GM10248 (cell line): ENCODE measurements at regions not wholly inside any gene's neighbourhood (a gene's known extent, or its start where the extent isn't known, plus 50 kb on each side); places are given as distances from the start of the nearest gene placed in this dataset.
"Not testable (repeated sequence)": the region's sequence is repeated elsewhere in the genome, so short reads cannot be mapped to it uniquely, and the experiment has no call there.

Experiments
- CTCF ChIA-PET: fragments of 300-600 bp; sonication (Branson Sonifier 250); formaldehyde crosslinking; extraction: SDS; loops from one replicate; lab custom pipeline; 2021; ENCODE audit warnings: antibody characterized with exemption; lab: Yijun Ruan, JAX
- POLR2A ChIA-PET: fragments of 350-650 bp; sonication (Branson Sonifier 250); formaldehyde crosslinking; extraction: SDS; loops from one replicate; lab custom pipeline; 2020; ENCODE audit warnings: antibody characterized with exemption; lab: Yijun Ruan, JAX
- DNase-seq: peaks from one replicate; pipeline ENCODE4 v3.0.0; 2012; ENCODE audit errors: extremely low spot score
- CTCF ChIP-seq: IDR thresholded peaks from 2 replicates; pipeline ENCODE4 v1.5.1; 2012; ENCODE audit warnings: mild to moderate bottlenecking, low read depth; ENCODE audit errors: extremely low read depth, missing control alignments, control extremely low read depth

- CTCF ChIA-PET = no interaction called here
- TF ChIP-seq CTCF = no peak
- POLR2A ChIA-PET = no interaction called here
- DNase-seq = no peak
These were observed 113.4 kb downstream of the NRN1 start for GRCh38 chr6:5893295-5893694.

- ChIA-PET CTCF (no interaction called here), POLR2A (no interaction called here)
- TF ChIP-seq CTCF = no peak
- DNase-seq = no peak
These were observed 114.1 kb downstream of the NRN1 start for GRCh38 chr6:5892669-5893068.

GRCh38 chr6:5878792-5879191, 127.9 kb downstream of the NRN1 start:
- ChIA-PET CTCF (no interaction called here), POLR2A (no interaction called here)
- DNase-seq = no peak
- TF ChIP-seq CTCF = no peak

GRCh38 chr6:5876076-5876475, 130.6 kb downstream of the NRN1 start:
- POLR2A ChIA-PET = no interaction called here
- TF ChIP-seq CTCF = no peak
- CTCF ChIA-PET = no interaction called here
- no peak for DNase-seq

- DNase-seq, POLR2A ChIA-PET, CTCF ChIA-PET: not testable (repeated sequence)
These were observed 132.7 kb downstream of the NRN1 start for GRCh38 chr6:5873976-5874375.

- TF ChIP-seq CTCF = no peak
- POLR2A ChIA-PET = no interaction called here
- no peak for DNase-seq
- CTCF ChIA-PET = interaction anchor here (1.1 kb wide), 1 partner anchor 29 kb away, joined by 3 read pairs; no protein-coding TSS in a partner anchor
These were observed 135.4 kb downstream of the NRN1 start for GRCh38 chr6:5871296-5871695.

- no peak for TF ChIP-seq CTCF
- ChIA-PET CTCF (no interaction called here), POLR2A (no interaction called here)
- no peak for DNase-seq
These were observed 137.0 kb downstream of the NRN1 start for GRCh38 chr6:5869676-5870075.
